Activated T-cell treated with anti-CD3 and anti-CD28 coated beads, Interleukin-2, amount 50 U/mL, for 72 hours (primary cell): ENCODE measurements at regions not wholly inside any gene's neighbourhood (a gene's known extent, or its start where the extent isn't known, plus 50 kb on each side); places are given as distances from the start of the nearest gene placed in this dataset.

Experiments used
- ATAC-seq, 2 donors: fragments of 150-1000 bp; cut with Tn5 transposase; replicated peaks in 1 of 2; 2 replicates each; pipeline ENCODE4 v1.10.0; 2021; ENCODE audit warnings: moderate library complexity in 2 of 2, mild to moderate bottlenecking in 1 of 2
- DNase-seq, 2 donors: peaks; one replicate each; pipeline ENCODE4 v3.0.0; 2021 to 2022; ENCODE audit warnings: mixed read lengths in 1 of 2
- H3K27ac Mint-ChIP-seq: one replicate; pipeline ENCODE4 v1.8.0; 2022; ENCODE audit warnings: mild to moderate bottlenecking, moderate library complexity, mixed read lengths
- H3K27me3 Mint-ChIP-seq: one replicate; pipeline ENCODE4 v1.8.0; 2022; ENCODE audit warnings: low read depth, mixed read lengths
- H3K36me3 Mint-ChIP-seq, 2 donors: one replicate each; pipeline ENCODE4 v1.8.0; 2022; ENCODE audit warnings: mixed read lengths in 2 of 2, mild to moderate bottlenecking in 1 of 2; ENCODE audit not compliant: insufficient read depth in 2 of 2
- H3K4me1 Mint-ChIP-seq: one replicate; pipeline ENCODE4 v1.8.0; 2022; ENCODE audit warnings: low read depth, mixed read lengths
- H3K4me3 Mint-ChIP-seq, 2 donors: one replicate each; pipeline ENCODE4 v1.8.0; 2022; ENCODE audit warnings: mild to moderate bottlenecking in 2 of 2, mixed read lengths in 2 of 2, moderate library complexity in 2 of 2
- H3K9me3 Mint-ChIP-seq, 2 donors: one replicate each; pipeline ENCODE4 v1.8.0; 2022; ENCODE audit warnings: mixed read lengths in 2 of 2

- Mint-ChIP-seq H3K4me1 (peaks cover 9% of the 10 kb centered on the region), H3K4me3 (no peak overlapping the region), H3K9me3 (peaks cover 0 to 2% of the 10 kb centered on the region in 2 donors), H3K27ac (no peak overlapping the region), H3K27me3 (peaks cover 7% of the 10 kb centered on the region), H3K36me3 (peaks cover 0 to 4% of the 10 kb centered on the region in 2 donors)
- no peak for DNase-seq
- ATAC-seq = no peak
Measured at GRCh38 chr1:219387211-219387610, 213.5 kb downstream of the LYPLAL1 start.

DNA sequence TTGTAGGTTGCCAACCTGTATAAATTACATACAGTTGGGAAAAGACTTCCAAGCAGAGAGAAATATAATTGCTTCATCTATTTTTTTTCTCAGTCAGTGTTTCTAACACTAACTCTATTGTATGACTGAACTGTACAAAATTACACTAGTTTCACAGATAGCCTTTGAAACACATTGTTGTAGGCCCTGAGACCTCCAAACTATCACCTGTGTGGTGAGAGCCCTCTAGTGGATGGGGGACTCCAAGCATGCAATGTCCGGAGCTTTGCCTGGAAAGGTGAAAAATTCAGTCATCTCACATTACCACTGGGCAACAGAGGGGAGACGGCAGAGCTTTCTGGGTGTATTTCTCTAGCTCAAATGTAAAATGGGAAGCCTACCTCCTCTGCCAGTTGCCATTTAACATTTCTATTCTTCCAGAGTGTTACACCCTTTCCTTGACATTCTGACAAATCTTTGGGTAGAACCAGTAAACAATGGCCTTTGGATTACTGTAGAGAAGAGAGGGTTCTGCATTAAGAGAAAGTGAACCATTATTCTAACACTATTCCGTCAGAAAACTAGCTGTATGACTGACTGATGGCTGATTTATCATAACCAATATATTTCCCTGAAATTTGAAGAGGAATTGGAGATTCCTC is 212.2 kb downstream of the LYPLAL1 start:
- Mint-ChIP-seq H3K9me3 (peaks cover 0 to 2% of the 10 kb centered on the region in 2 donors), H3K4me1 (no peaks in the 10 kb centered on the region), H3K27ac (no peak overlapping the region), H3K27me3 (peaks cover 7% of the 10 kb centered on the region), H3K4me3 (no peak overlapping the region), H3K36me3 (no peaks in the 10 kb centered on the region)
- ATAC-seq = peak in 1 of 2 donors; percentile 58
- peak; percentile 28 to 34 for DNase-seq

- H3K4me1 Mint-ChIP-seq = no peaks in the 10 kb centered on the region
- peaks cover 7% of the 10 kb centered on the region for H3K27me3 Mint-ChIP-seq
- H3K36me3 Mint-ChIP-seq = no peaks in the 10 kb centered on the region
- no peak overlapping the region for H3K27ac Mint-ChIP-seq
- peaks cover 2% of the 10 kb centered on the region in 2 donors for H3K9me3 Mint-ChIP-seq
- DNase-seq = no peak
- no peak overlapping the region for H3K4me3 Mint-ChIP-seq
- ATAC-seq = no peak
Measured at GRCh38 chr1:219383281-219383680, 209.6 kb downstream of the LYPLAL1 start.

DNA sequence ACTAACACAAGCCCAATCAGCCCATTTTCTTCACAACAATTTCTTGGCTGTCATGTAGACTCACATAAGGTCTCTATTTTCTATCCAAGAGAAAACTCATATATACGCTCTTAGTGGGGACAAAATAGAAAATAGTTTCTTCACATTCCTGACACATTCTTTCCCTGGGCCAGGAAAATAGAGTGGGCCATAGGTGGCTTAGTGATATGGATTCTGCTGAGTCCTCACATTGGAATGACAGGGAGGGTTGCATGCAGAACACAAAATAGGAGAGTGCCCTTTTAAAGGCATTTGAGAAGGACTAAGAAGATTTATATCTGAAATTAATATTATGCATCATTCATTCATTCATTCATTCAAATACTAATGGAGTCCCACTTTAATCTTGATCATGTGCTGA is 207.7 kb downstream of the LYPLAL1 start:
- no peak for ATAC-seq
- H3K27ac Mint-ChIP-seq = no peak overlapping the region
- DNase-seq = no peak
- H3K4me1 Mint-ChIP-seq = no peaks in the 10 kb centered on the region
- H3K36me3 Mint-ChIP-seq = no peaks in the 10 kb centered on the region
- no peaks in the 10 kb centered on the region for H3K27me3 Mint-ChIP-seq
- H3K9me3 Mint-ChIP-seq = peaks cover 2% of the 10 kb centered on the region in 2 donors
- no peak overlapping the region for H3K4me3 Mint-ChIP-seq

- H3K27me3 Mint-ChIP-seq = no peaks in the 10 kb centered on the region
- DNase-seq = no peak
- peaks cover 2% of the 10 kb centered on the region in 2 donors for H3K9me3 Mint-ChIP-seq
- no peaks in the 10 kb centered on the region for H3K36me3 Mint-ChIP-seq
- no peak for ATAC-seq
- H3K4me3 Mint-ChIP-seq = no peak overlapping the region
- no peak overlapping the region for H3K27ac Mint-ChIP-seq
- no peaks in the 10 kb centered on the region for H3K4me1 Mint-ChIP-seq
Measured at GRCh38 chr1:219380463-219380862, 206.8 kb downstream of the LYPLAL1 start.

DNA sequence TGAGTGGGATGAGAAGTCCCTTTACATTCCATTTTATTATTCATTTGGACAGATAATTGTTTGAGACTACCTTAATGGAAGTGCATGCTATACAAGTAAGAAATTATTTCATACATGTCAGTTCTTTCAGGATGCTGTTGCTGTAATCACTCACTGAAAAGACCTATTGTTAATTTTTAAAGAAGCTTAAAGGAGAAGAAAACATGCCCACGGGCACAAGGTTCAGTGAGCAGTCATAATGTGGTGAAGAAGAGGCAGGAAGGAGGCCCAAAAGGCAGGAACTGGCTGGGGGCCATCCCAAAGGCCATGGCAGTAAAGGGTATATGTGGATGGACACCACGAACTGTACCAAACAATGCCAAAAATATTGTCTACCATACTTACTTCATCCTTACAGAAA is 206.0 kb downstream of the LYPLAL1 start:
- peaks cover 2% of the 10 kb centered on the region in 2 donors for H3K9me3 Mint-ChIP-seq
- ATAC-seq = no peak
- H3K27me3 Mint-ChIP-seq = no peaks in the 10 kb centered on the region
- H3K27ac Mint-ChIP-seq = no peak overlapping the region
- DNase-seq = no peak
- H3K4me3 Mint-ChIP-seq = no peak overlapping the region
- H3K36me3 Mint-ChIP-seq = no peaks in the 10 kb centered on the region
- no peaks in the 10 kb centered on the region for H3K4me1 Mint-ChIP-seq

DNA sequence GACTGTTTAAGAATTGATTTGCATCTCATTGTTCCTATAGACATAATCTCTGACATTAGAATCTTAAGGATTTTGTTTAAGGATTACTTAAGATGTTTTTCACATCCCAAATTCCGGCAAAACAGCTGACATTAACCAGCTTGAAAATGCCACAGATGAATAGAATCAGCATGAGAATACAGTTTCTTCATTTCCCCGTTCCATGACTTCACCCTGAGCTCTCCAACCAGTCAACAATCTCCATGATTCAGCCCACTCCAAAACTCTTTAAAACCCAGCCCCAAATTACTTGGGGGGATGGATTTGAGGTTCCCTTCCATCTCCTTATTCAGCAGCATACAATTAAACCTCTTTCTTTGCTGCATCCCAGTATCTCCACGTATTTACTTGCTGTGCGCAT is 201.0 kb downstream of the LYPLAL1 start:
- H3K9me3 Mint-ChIP-seq = no peaks in the 10 kb centered on the region
- no peak overlapping the region for H3K27ac Mint-ChIP-seq
- no peak for DNase-seq
- H3K36me3 Mint-ChIP-seq = no peaks in the 10 kb centered on the region
- H3K27me3 Mint-ChIP-seq = no peaks in the 10 kb centered on the region
- H3K4me1 Mint-ChIP-seq = no peaks in the 10 kb centered on the region
- H3K4me3 Mint-ChIP-seq = no peak overlapping the region
- no peak for ATAC-seq

GRCh38 chr1:219374046-219374566 is 200.4 kb downstream of the LYPLAL1 start:
- no peaks in the 10 kb centered on the region for H3K4me1 Mint-ChIP-seq
- no peaks in the 10 kb centered on the region for H3K36me3 Mint-ChIP-seq
- H3K9me3 Mint-ChIP-seq = no peaks in the 10 kb centered on the region
- no peak overlapping the region for H3K27ac Mint-ChIP-seq
- H3K27me3 Mint-ChIP-seq = no peaks in the 10 kb centered on the region
- DNase-seq (no peak), ATAC-seq (no peak)
- H3K4me3 Mint-ChIP-seq = no peak overlapping the region

GRCh38 chr1:219373616-219373935 is 199.9 kb downstream of the LYPLAL1 start:
- no peaks in the 10 kb centered on the region for H3K27me3 Mint-ChIP-seq

DNA sequence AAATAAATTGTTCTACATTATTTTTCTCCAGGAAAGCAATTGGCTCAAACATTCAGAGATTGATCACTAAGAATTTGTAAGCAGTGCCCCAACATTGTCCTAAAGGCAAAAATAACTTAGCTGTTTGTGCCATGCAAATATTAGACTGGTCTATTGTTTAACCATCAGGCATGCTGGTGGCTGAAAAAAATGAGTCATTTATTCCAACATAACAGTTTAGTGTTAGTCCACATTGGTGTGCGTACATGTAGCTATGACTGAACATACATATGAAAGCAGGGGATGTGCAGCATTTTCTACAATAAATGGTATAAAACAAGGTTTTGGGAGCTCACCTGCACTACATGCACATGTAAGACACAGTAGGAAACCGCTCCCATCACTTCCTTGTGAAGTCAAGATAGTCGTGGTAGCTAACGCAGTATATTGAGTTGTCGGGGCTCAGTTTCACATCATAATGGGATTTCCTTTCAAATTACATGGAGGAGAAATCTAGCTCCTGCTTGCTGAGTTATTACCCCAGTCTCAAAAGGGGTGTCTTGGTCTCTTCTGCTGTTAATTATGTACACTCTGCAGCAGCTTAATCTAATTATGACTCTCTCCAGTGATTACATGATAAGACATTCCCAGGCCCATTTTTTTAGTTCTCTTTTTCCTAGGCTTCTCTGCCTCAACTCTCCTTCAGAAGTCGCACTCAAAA is 199.4 kb downstream of the LYPLAL1 start:
- no peak overlapping the region for H3K4me3 Mint-ChIP-seq
- no peaks in the 10 kb centered on the region for H3K27me3 Mint-ChIP-seq
- H3K9me3 Mint-ChIP-seq = no peaks in the 10 kb centered on the region
- no peak for DNase-seq
- H3K36me3 Mint-ChIP-seq = no peaks in the 10 kb centered on the region
- H3K27ac Mint-ChIP-seq = no peak overlapping the region
- H3K4me1 Mint-ChIP-seq = no peaks in the 10 kb centered on the region
- ATAC-seq = no peak

More at GRCh38 chr1:219373616-219373935, 199.9 kb downstream of the LYPLAL1 start:
- no peaks in the 10 kb centered on the region for H3K4me1 Mint-ChIP-seq
- H3K27ac Mint-ChIP-seq = no peak overlapping the region
- ATAC-seq (no peak), DNase-seq (no peak)
- no peaks in the 10 kb centered on the region for H3K36me3 Mint-ChIP-seq
- no peaks in the 10 kb centered on the region for H3K9me3 Mint-ChIP-seq
- no peak overlapping the region for H3K4me3 Mint-ChIP-seq

DNA sequence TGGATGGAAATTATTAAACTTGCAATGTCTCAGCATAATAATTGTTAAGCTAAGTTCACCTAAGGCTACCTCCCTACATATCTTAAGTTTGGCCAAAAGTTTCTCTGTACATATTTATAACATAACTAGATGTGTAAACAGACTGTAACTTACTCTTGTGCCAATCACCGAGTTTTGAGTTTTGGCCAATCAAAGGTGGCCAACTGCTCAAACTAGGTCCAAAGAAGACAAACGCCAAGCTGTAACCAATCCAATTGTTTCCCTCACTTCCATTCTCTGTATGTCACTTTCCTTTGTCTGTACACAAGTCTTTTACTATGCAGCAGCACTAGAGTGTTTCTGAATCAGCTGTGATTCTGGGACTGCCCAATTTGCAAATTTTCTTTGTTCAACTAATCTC is 197.8 kb downstream of the LYPLAL1 start:
- H3K27me3 Mint-ChIP-seq = no peaks in the 10 kb centered on the region
- no peak for ATAC-seq
- H3K27ac Mint-ChIP-seq = no peak overlapping the region
- H3K4me3 Mint-ChIP-seq = no peak overlapping the region
- DNase-seq = no peak
- H3K36me3 Mint-ChIP-seq = no peaks in the 10 kb centered on the region
- H3K9me3 Mint-ChIP-seq = no peaks in the 10 kb centered on the region
- no peaks in the 10 kb centered on the region for H3K4me1 Mint-ChIP-seq

DNA sequence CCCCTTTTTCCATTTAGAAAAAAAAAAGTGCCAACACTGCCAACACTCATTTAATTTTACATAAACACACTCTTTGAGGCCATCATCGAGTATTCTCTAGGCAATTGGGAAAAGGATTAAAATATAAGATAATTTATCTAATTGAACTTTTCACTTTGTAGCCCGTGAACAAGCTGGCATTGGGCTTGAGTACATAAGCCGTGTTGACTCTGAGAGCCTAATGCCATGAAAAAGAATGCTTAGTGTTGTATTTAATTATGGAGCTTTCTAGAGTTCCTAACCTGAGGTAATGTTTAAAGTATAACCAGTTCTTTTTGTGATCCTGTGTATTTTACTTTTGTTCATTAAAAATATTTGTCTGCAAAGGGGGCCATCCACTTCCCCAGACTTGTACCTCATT is 193.8 kb downstream of the LYPLAL1 start:
- Mint-ChIP-seq H3K4me1 (no peaks in the 10 kb centered on the region), H3K27ac (no peak overlapping the region), H3K4me3 (no peak overlapping the region), H3K27me3 (no peaks in the 10 kb centered on the region), H3K36me3 (no peaks in the 10 kb centered on the region), H3K9me3 (peaks cover 0 to 3% of the 10 kb centered on the region in 2 donors)
- DNase-seq (no peak), ATAC-seq (no peak)

DNA sequence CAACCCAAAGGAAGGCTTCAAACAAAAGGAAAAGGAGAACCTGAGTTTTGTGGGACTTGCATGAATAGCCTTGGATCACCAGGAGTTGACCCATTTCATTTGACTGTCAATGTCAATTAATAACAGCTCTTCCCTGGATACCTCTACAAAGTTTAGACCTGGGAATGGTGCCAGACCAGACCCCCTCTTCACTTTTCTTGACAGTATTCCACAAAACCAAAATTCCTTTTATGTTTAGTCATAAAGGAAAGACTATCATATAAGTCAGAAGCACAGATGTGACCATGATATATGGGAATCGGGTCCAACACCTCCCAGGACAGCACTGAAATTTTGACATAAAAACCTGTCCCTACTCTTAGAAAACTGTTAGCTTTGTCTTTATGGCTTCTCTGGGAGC is 191.8 kb downstream of the LYPLAL1 start:
- Mint-ChIP-seq H3K27me3 (no peaks in the 10 kb centered on the region), H3K4me3 (no peak overlapping the region), H3K27ac (no peak overlapping the region), H3K9me3 (peaks cover 0 to 3% of the 10 kb centered on the region in 2 donors), H3K4me1 (no peaks in the 10 kb centered on the region), H3K36me3 (no peaks in the 10 kb centered on the region)
- ATAC-seq = no peak
- DNase-seq = no peak

- Mint-ChIP-seq H3K4me1 (no peaks in the 10 kb centered on the region), H3K9me3 (peaks cover 0 to 3% of the 10 kb centered on the region in 2 donors), H3K27me3 (no peaks in the 10 kb centered on the region), H3K4me3 (no peak overlapping the region), H3K27ac (no peak overlapping the region), H3K36me3 (no peaks in the 10 kb centered on the region)
- no peak for ATAC-seq
- no peak for DNase-seq
Measured at GRCh38 chr1:219362702-219363101, 189.0 kb downstream of the LYPLAL1 start.
